ENCODE measurements at regions not wholly inside any gene's neighbourhood (a gene's known extent, or its start where the extent isn't known, plus 50 kb on each side); places are given as distances from the start of the nearest gene placed in this dataset.

DNA sequence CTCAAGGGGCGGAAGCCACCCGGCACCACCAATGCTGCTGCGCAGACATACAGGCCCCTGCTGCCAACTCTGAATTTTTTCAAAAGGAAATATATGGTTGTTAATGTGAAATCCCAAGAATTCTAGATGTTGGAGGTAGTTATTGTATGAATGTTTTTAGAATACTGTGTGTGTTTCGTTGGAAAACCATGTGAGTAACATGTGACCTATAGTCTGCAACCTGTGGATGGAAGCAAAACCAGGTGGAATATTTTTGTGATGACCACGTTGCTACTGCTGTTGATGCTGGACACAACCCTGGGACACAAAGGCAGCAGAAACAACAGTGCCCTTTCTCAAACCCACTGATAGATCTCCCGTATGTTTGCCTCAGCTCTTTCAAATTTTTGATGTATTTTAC lies 376.3 kb upstream of the SALL1 start:
- no peaks in the 10 kb centered on the region for H3K4me1 ChIP-seq (ENCODE audit: control insufficient read depth in 1 of 2, insufficient read depth in 1 of 2, low read depth in 1 of 2, low read length in 1 of 2)
- H3K27ac ChIP-seq: no peak overlapping the region
- H3K9me3 ChIP-seq: no peaks in the 10 kb centered on the region
- no peaks in the 10 kb centered on the region for H3K36me3 ChIP-seq
- H3K4me3 ChIP-seq (ENCODE audit: low read depth in 1 of 2, low read length in 1 of 2): no peak overlapping the region
- no peaks in the 10 kb centered on the region for H3K27me3 ChIP-seq
- no peak for TF ChIP-seq CTCF (IDR thresholded peaks at IDR 0.05)

- H3K36me3 ChIP-seq: no peaks in the 10 kb centered on the region
- no peak for TF ChIP-seq CTCF (IDR thresholded peaks at IDR 0.05)
- no peaks in the 10 kb centered on the region for H3K9me3 ChIP-seq
Observed at GRCh38 chr16:51526621-51527020, 375.6 kb upstream of the SALL1 start.

GRCh38 chr16:51524555-51525373 lies 373.7 kb upstream of the SALL1 start:
- Histone ChIP-seq H3K4me1 (ENCODE audit: control insufficient read depth in 1 of 2, insufficient read depth in 1 of 2, low read depth in 1 of 2, low read length in 1 of 2) (no peaks in the 10 kb centered on the region), H3K9me3 (no peaks in the 10 kb centered on the region), H3K27me3 (no peaks in the 10 kb centered on the region), H3K27ac (no peak overlapping the region), H3K4me3 (ENCODE audit: low read depth in 1 of 2, low read length in 1 of 2) (no peak overlapping the region), H3K36me3 (no peaks in the 10 kb centered on the region)
- no peak for TF ChIP-seq CTCF (IDR thresholded peaks at IDR 0.05)

More at GRCh38 chr16:51526621-51527020, 375.6 kb upstream of the SALL1 start:
- Histone ChIP-seq H3K27me3 (no peaks in the 10 kb centered on the region), H3K4me3 (ENCODE audit: low read depth in 1 of 2, low read length in 1 of 2) (no peak overlapping the region), H3K4me1 (ENCODE audit: control insufficient read depth in 1 of 2, insufficient read depth in 1 of 2, low read depth in 1 of 2, low read length in 1 of 2) (no peaks in the 10 kb centered on the region), H3K27ac (no peak overlapping the region)

- Histone ChIP-seq H3K4me3 (ENCODE audit: low read depth in 1 of 2, low read length in 1 of 2) (no peak overlapping the region), H3K36me3 (no peaks in the 10 kb centered on the region), H3K9me3 (no peaks in the 10 kb centered on the region), H3K27me3 (no peaks in the 10 kb centered on the region), H3K27ac (no peak overlapping the region), H3K4me1 (ENCODE audit: control insufficient read depth in 1 of 2, insufficient read depth in 1 of 2, low read depth in 1 of 2, low read length in 1 of 2) (no peaks in the 10 kb centered on the region)
- TF ChIP-seq CTCF (IDR thresholded peaks at IDR 0.05): no peak
Observed at GRCh38 chr16:51524070-51524469, 373.0 kb upstream of the SALL1 start.

DNA sequence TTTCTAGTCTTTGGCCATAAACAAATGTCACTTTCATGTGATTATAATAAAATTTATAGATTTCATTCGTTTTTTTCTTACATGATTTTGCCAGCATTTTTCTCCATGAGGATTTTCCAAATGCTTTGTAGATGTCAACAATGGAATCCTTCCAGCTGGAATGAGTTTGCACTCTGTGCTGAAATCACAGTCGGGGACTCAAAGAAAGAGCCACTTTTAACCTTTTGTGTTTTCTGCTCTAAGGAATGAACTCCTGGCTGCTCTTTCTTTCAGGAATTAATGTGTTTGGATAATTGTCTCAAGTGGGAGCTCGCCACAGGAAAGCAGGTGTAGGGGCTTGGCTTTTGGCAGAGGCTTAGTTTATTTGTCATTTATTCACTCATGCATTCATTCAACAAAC lies 372.3 kb upstream of the SALL1 start:
- Histone ChIP-seq H3K9me3 (no peaks in the 10 kb centered on the region), H3K36me3 (no peaks in the 10 kb centered on the region), H3K4me1 (ENCODE audit: control insufficient read depth in 1 of 2, insufficient read depth in 1 of 2, low read depth in 1 of 2, low read length in 1 of 2) (no peaks in the 10 kb centered on the region), H3K27me3 (no peaks in the 10 kb centered on the region), H3K4me3 (ENCODE audit: low read depth in 1 of 2, low read length in 1 of 2) (no peak overlapping the region), H3K27ac (no peak overlapping the region)
- no peak for TF ChIP-seq CTCF (IDR thresholded peaks at IDR 0.05)
